ENCODE measurements at regions not wholly inside any gene's neighbourhood (a gene's known extent, or its start where the extent isn't known, plus 50 kb on each side); places are given as distances from the start of the nearest gene placed in this dataset.

DNA sequence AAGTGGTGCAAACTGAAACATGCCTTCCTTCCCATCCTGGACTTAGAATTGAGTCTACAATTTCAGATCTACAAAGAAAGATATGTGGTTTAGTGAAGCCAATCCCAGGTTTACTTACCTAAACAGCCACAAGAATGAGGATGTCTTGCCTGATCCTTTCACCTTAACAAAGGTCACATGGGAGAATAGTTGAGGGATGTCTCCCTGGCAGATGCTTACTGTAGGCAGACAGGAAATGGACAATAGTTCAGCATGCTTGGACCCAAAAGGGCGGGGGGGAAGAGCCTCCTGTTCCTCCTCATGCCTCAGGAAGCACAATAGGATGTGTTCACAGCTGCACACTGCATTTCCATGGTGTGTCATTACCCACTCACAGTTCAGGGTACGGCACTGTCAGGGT, 492.7 kb upstream of the USP24 start:
- TF ChIP-seq, protein P1, sequence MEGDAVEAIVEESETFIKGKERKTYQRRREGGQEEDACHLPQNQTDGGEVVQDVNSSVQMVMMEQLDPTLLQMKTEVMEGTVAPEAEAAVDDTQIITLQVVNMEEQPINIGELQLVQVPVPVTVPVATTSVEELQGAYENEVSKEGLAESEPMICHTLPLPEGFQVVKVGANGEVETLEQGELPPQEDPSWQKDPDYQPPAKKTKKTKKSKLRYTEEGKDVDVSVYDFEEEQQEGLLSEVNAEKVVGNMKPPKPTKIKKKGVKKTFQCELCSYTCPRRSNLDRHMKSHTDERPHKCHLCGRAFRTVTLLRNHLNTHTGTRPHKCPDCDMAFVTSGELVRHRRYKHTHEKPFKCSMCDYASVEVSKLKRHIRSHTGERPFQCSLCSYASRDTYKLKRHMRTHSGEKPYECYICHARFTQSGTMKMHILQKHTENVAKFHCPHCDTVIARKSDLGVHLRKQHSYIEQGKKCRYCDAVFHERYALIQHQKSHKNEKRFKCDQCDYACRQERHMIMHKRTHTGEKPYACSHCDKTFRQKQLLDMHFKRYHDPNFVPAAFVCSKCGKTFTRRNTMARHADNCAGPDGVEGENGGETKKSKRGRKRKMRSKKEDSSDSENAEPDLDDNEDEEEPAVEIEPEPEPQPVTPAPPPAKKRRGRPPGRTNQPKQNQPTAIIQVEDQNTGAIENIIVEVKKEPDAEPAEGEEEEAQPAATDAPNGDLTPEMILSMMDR (IDR thresholded peaks at IDR 0.05), result no peak
- TF ChIP-seq, protein P2, sequence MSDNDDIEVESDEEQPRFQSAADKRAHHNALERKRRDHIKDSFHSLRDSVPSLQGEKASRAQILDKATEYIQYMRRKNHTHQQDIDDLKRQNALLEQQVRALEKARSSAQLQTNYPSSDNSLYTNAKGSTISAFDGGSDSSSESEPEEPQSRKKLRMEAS (IDR thresholded peaks at IDR 0.05), result no peak
- TF ChIP-seq POLR2A (IDR thresholded peaks at IDR 0.05; ENCODE audit: low read length) (no peak), RFX5 (IDR thresholded peaks at IDR 0.05) (no peak), SREBF2 (IDR thresholded peaks at IDR 0.05) (no peak)
